K562 (cell line): ENCODE measurements at regions not wholly inside any gene's neighbourhood (a gene's known extent, or its start where the extent isn't known, plus 50 kb on each side); places are given as distances from the start of the nearest gene placed in this dataset.

Source experiments
- ARID2 ChIP-seq: fragments of 450-650 bp; IDR thresholded peaks from 2 replicates; pipeline ENCODE4 v1.6.1; 2017; ENCODE audit warnings: antibody characterized with exemption, mild to moderate bottlenecking
- CBFA2T3 ChIP-seq: fragments of 450-650 bp; IDR thresholded peaks from 2 replicates; pipeline ENCODE4 v1.6.1; 2017
- E2F4 ChIP-seq: sonication (generic); formaldehyde crosslinking; IDR thresholded peaks from 2 replicates; pipeline ENCODE4 v1.8.0; 2022; ENCODE audit warnings: mild to moderate bottlenecking, low read depth, missing genetic modification reagents
- GTF3C2 ChIP-seq: IDR thresholded peaks from 3 replicates; pipeline ENCODE4 v1.6.1; 2011; ENCODE audit warnings: borderline replicate concordance, mild to moderate bottlenecking, moderate library complexity; ENCODE audit not compliant: insufficient read length; ENCODE audit errors: extremely low read depth
- HMG20B ChIP-seq: fragments of 250-450 bp; sonication (Bioruptor Pico); IDR thresholded peaks from 2 replicates; pipeline ENCODE4 v1.5.0; 2021; ENCODE audit warnings: mild to moderate bottlenecking
- MED1 ChIP-seq: sonication (generic); formaldehyde crosslinking; IDR thresholded peaks from 2 replicates; pipeline ENCODE4 v1.8.1; 2023; ENCODE audit warnings: missing genetic modification reagents, borderline replicate concordance
- NCOA4 ChIP-seq: fragments of 450-650 bp; IDR thresholded peaks from 2 replicates; pipeline ENCODE4 v1.6.1; 2018; ENCODE audit warnings: mild to moderate bottlenecking; ENCODE audit not compliant: partially characterized antibody
- POLR2A ChIP-seq: fragments of 450-650 bp; conservative IDR thresholded peaks from 2 replicates; pipeline ENCODE4 v1.6.1; 2016
- REST ChIP-seq, 2 experiments: fragments of 450-650 bp; formaldehyde crosslinking in 1 of 2; IDR thresholded peaks; 2 replicates each; pipeline versions ENCODE4 v1.4.0 to v1.6.1; 2014 to 2020; ENCODE audit warnings: mild to moderate bottlenecking in 2 of 2, borderline replicate concordance in 1 of 2, low read depth in 1 of 2
- ZNF766 ChIP-seq: fragments of 200-800 bp; sonication (Bioruptor generic); conservative IDR thresholded peaks from 2 replicates; pipeline ENCODE4 v1.6.1; 2016; ENCODE audit warnings: missing genetic modification characterization, missing compliant biosample characterization
- TF ChIP-seq, protein P1 (sequence below), 2 experiments: fragments of 150-350 bp in 1 of 2; IDR thresholded peaks; 2 replicates each; pipeline ENCODE4 v1.6.1; 2012 to 2016; ENCODE audit warnings: low read depth in 2 of 2, low read length in 2 of 2, mild to moderate bottlenecking in 1 of 2, moderate library complexity in 1 of 2

GRCh38 chr10:64041185-64041988 lies 520.2 kb downstream of the REEP3 start (continued):
- TF ChIP-seq REST (IDR thresholded peaks at IDR 0.05; ENCODE audit: borderline replicate concordance): peak; percentile 96
- TF ChIP-seq REST (CRISPR knock-in tag; IDR thresholded peaks at IDR 0.05; ENCODE audit: low read depth): no peak
- no peak for TF ChIP-seq ZNF766
- no peak for TF ChIP-seq E2F4
- no peak for TF ChIP-seq CBFA2T3
- TF ChIP-seq, protein P1, sequence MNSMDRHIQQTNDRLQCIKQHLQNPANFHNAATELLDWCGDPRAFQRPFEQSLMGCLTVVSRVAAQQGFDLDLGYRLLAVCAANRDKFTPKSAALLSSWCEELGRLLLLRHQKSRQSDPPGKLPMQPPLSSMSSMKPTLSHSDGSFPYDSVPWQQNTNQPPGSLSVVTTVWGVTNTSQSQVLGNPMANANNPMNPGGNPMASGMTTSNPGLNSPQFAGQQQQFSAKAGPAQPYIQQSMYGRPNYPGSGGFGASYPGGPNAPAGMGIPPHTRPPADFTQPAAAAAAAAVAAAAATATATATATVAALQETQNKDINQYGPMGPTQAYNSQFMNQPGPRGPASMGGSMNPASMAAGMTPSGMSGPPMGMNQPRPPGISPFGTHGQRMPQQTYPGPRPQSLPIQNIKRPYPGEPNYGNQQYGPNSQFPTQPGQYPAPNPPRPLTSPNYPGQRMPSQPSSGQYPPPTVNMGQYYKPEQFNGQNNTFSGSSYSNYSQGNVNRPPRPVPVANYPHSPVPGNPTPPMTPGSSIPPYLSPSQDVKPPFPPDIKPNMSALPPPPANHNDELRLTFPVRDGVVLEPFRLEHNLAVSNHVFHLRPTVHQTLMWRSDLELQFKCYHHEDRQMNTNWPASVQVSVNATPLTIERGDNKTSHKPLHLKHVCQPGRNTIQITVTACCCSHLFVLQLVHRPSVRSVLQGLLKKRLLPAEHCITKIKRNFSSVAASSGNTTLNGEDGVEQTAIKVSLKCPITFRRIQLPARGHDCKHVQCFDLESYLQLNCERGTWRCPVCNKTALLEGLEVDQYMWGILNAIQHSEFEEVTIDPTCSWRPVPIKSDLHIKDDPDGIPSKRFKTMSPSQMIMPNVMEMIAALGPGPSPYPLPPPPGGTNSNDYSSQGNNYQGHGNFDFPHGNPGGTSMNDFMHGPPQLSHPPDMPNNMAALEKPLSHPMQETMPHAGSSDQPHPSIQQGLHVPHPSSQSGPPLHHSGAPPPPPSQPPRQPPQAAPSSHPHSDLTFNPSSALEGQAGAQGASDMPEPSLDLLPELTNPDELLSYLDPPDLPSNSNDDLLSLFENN (IDR thresholded peaks at IDR 0.05; ENCODE audit: low read depth in 2 of 2, low read length in 2 of 2): 0 out of 4 replicates have a peak, but pooled peaks of 1 of the 2 experiments have one; percentile 35
- TF ChIP-seq POLR2A: no peak
- TF ChIP-seq ARID2: peak; percentile 99
- no peak for TF ChIP-seq MED1 (CRISPR knock-in tag)
- TF ChIP-seq HMG20B (CRISPR knock-in tag): no peak
- no peak for TF ChIP-seq GTF3C2
- TF ChIP-seq NCOA4: no peak
